ENCODE measurements at regions not wholly inside any gene's neighbourhood (a gene's known extent, or its start where the extent isn't known, plus 50 kb on each side); places are given as distances from the start of the nearest gene placed in this dataset.

DNA sequence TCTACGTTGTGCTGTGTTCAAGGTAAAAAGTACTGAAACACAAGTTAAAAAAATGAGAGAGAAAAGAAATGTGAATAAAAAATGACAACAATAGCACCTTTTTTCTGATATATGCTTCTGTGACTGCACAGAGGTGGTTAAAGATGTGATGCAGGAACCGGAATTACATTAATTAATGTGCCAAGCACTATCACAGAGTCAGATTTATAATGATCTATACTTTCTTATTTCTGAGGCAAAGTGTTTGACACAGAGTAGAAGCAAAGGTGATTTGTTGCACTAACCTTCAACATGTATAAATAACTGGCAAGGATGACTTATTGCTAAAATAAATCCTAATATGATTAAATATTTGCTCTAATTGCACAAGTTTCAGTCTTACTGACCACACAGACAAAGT, 654.6 kb upstream of the SLITRK1 start:
- no peaks in the 10 kb centered on the region for H3K4me1 ChIP-seq
- TF ChIP-seq, protein P1, sequence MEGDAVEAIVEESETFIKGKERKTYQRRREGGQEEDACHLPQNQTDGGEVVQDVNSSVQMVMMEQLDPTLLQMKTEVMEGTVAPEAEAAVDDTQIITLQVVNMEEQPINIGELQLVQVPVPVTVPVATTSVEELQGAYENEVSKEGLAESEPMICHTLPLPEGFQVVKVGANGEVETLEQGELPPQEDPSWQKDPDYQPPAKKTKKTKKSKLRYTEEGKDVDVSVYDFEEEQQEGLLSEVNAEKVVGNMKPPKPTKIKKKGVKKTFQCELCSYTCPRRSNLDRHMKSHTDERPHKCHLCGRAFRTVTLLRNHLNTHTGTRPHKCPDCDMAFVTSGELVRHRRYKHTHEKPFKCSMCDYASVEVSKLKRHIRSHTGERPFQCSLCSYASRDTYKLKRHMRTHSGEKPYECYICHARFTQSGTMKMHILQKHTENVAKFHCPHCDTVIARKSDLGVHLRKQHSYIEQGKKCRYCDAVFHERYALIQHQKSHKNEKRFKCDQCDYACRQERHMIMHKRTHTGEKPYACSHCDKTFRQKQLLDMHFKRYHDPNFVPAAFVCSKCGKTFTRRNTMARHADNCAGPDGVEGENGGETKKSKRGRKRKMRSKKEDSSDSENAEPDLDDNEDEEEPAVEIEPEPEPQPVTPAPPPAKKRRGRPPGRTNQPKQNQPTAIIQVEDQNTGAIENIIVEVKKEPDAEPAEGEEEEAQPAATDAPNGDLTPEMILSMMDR (IDR thresholded peaks at IDR 0.05): no peak
- no peak for DNase-seq
- H3K4me3 ChIP-seq: no peak overlapping the region
- H3K36me3 ChIP-seq: no peaks in the 10 kb centered on the region
- no peak overlapping the region for H3K27ac ChIP-seq
- intact Hi-C loops (cut with DNase I): no loop called here
- H3K9me3 ChIP-seq: no peaks in the 10 kb centered on the region
- no peaks in the 10 kb centered on the region for H3K27me3 ChIP-seq
- no peak overlapping the region for H3K9ac ChIP-seq (ENCODE audit: low read depth in 2 of 2, low read length in 2 of 2)

DNA sequence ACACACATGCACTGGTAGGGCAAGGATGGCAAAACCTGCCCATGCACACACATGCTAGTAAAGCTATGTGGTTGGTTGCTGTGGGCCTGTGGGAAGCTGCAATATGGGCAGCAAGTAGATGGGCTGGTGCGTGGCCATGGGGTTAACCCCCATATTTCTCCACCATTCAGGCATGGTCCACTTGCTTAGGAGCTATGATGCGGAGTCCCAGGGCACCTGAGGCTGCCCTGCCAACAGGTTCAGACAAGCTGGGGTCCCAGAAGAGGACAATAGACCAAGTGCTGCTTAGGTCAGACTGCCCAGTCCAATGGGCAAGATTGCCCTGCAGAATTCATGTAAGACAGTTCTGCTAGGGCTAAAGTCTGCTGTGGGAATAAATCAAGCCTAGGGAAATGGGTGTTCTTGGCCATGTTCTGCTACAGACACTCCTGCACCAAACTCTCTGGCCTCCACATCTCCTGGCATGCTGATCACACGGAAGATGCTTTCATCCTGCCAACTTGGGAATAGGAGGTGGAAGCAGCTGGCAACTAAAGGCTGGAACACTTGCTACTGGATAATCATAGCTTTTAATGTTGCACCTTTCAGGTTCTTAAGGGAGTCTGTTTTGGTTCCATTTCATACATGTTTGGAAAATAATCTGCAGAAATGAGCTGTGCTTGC, 646.3 kb upstream of the SLITRK1 start:
- no peak overlapping the region for H3K27ac ChIP-seq
- H3K9ac ChIP-seq (ENCODE audit: low read depth in 2 of 2, low read length in 2 of 2): no peak overlapping the region
- no peaks in the 10 kb centered on the region for H3K4me1 ChIP-seq
- H3K4me3 ChIP-seq: no peak overlapping the region
- no peaks in the 10 kb centered on the region for H3K9me3 ChIP-seq
- TF ChIP-seq, protein P1 (IDR thresholded peaks at IDR 0.05): no peak
- intact Hi-C loops (cut with DNase I): no loop called here
- no peaks in the 10 kb centered on the region for H3K36me3 ChIP-seq
- H3K27me3 ChIP-seq: no peaks in the 10 kb centered on the region
- no peak for DNase-seq

DNA sequence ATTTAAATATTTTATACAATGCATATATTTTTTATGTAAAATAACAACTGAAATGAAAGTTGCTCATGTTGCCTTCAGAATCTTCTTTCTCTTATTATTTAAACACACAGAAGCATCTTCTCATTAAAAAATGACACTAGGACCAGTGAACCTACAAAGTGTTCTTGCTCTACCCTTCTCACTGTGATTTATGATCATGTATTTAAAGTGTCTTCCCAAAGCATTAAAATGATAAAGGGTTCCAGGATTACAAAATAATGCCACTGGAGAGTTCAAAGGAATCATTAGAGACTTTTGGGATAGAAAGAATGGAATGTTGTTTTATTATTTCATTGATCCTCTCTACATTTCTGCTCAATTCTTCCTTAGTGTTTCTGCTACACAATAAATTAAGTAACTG, 643.6 kb upstream of the SLITRK1 start:
- no peak overlapping the region for H3K27ac ChIP-seq
- no peak overlapping the region for H3K9ac ChIP-seq (ENCODE audit: low read depth in 2 of 2, low read length in 2 of 2)
- no peaks in the 10 kb centered on the region for H3K36me3 ChIP-seq
- no peaks in the 10 kb centered on the region for H3K4me1 ChIP-seq
- no peak overlapping the region for H3K4me3 ChIP-seq
- intact Hi-C loops (cut with DNase I): no loop called here
- H3K9me3 ChIP-seq: no peaks in the 10 kb centered on the region
- no peaks in the 10 kb centered on the region for H3K27me3 ChIP-seq
- TF ChIP-seq, protein P1 (IDR thresholded peaks at IDR 0.05): no peak
- no peak for DNase-seq

DNA sequence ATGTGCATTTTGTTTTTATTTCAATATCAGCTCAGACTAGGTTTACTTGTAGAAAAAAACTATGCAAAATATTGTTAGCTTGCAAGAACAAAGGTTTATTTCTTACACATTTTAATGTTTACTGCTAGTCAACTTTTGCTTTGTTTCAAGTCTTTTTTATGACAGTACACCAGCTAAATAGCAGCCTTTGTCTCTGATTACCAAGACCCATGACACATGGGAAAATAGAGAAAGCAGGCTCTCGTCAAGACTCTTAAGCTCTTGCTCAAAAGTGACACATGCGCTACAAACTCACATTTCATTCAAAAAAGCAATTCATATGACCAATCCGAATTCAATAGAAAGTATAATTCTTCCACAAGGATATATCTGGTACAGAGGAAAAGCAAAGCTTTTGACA, 642.3 kb upstream of the SLITRK1 start:
- TF ChIP-seq, protein P1 (IDR thresholded peaks at IDR 0.05): no peak
- intact Hi-C loops (cut with DNase I): no loop called here
- Histone ChIP-seq H3K36me3 (no peaks in the 10 kb centered on the region), H3K9me3 (no peaks in the 10 kb centered on the region), H3K27me3 (no peaks in the 10 kb centered on the region), H3K9ac (ENCODE audit: low read depth in 2 of 2, low read length in 2 of 2) (no peak overlapping the region), H3K4me3 (no peak overlapping the region), H3K27ac (no peak overlapping the region), H3K4me1 (no peaks in the 10 kb centered on the region)
- DNase-seq: no peak

DNA sequence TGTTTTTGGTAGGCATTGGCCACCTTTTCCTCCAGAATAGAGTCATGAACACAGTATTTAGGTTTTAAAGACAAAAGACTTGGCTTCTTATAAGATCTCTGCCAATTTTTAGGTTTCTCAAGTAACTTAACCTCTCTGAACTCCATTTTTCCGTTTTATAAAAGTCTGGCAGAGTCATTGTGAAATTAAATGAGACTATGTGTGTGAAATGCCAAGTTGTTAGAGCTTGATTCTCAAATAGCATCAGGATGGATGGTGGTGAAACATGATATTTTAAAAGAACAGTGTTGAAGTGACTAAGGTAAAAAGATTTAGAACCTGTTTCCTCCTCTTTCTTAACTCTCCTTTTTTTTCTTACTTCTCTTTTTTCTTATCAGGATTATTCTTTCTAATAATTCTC, 617.7 kb upstream of the SLITRK1 start:
- DNase-seq: no peak
- Histone ChIP-seq H3K27ac (no peak overlapping the region), H3K36me3 (no peaks in the 10 kb centered on the region), H3K4me1 (no peaks in the 10 kb centered on the region), H3K9ac (ENCODE audit: low read depth in 2 of 2, low read length in 2 of 2) (no peak overlapping the region), H3K4me3 (no peak overlapping the region), H3K27me3 (no peaks in the 10 kb centered on the region), H3K9me3 (no peaks in the 10 kb centered on the region)
- TF ChIP-seq, protein P1 (IDR thresholded peaks at IDR 0.05): no peak
- intact Hi-C loops (cut with DNase I): no loop called here
